ACHN (cell line): ENCODE measurements at regions not wholly inside any gene's neighbourhood (a gene's known extent, or its start where the extent isn't known, plus 50 kb on each side); places are given as distances from the start of the nearest gene placed in this dataset.
A peak's percentile ranks its signal among the peaks of the same experiment; 100 is the strongest.

Experiments used
- DNase-seq: peaks from one replicate; pipeline ENCODE4 v3.0.0-alpha.2; 2015
- in situ Hi-C: cut with HindIII; loops from 2 replicates; pipeline ENCODE4 v1.10.0; 2017; ENCODE audit warnings: low sequenced_read_pairs, low pct_ligation_motif_present, low pct_unique_long_range_greater_than_20kb

DNA sequence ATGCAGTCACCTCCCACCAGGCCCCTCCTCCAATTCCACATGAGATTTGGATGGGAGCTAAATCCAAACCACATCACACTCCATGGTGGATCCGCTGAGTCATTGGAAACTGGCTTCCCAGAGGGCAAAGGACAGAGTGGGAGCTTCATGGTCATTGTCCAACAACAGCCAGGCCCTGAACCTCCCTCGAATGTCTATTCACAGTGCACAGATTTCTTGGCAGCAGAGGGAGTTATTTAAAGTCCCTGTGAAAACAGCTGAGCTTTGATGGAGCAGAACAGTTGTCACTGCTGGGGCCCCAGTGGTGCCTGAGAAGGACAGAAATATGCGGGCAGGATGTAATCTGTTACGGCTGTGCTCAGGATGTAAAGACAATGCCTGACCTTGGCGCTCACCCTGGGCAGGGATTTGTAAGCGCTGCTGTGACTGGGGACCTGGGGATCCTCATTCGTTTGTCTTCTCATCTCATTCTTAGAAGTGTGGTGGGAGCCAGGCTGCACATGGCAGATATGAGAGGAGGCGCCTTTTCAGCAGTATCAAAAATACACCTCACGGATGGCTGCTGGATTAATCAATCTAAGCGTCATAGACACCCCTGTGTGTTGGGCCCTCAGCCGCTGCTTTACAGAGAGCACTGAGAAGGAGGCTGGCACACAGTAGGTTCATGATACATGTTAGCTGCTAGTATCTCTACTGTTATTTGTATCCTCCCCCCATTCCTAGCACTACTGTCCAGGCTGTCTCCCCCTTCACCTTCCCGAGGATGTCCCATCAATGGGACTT, 439.4 kb downstream of the PTPRU start:
- no peak for DNase-seq
- in situ Hi-C loops: no loop called here

DNA sequence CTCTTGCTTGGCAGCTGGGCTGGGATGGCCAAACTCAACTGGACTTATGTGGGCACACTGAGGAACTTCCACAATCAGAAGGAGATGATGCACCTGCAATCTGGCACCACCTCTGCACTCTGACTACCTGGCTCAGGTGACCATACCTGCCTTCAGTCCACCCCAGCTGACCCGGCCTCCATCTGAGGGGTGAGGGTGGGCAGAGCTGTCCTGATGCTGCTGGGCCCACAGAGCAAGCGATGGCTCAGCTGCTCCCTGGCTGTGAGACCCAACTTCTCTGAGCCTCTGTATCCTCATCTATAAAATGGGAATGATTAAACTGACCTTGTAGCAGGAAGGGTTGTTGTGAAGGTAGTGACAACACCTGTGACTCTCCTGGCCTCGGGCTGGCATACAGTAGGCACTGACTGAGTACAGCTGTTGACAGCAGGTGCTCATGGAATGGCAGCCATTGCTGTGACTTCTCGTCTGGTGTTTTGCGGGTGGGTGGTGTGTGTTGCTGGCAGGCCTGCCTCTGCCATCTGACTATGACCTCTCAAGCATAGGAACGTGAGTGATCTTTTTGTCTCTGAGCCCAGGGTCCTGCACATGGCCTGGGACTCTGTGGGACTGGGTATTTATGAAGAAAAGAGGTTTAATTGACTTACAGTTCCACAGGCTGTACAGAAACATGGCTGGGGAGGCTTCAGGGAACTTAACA, 438.5 kb downstream of the PTPRU start:
- in situ Hi-C loops: no loop called here
- no peak for DNase-seq

DNA sequence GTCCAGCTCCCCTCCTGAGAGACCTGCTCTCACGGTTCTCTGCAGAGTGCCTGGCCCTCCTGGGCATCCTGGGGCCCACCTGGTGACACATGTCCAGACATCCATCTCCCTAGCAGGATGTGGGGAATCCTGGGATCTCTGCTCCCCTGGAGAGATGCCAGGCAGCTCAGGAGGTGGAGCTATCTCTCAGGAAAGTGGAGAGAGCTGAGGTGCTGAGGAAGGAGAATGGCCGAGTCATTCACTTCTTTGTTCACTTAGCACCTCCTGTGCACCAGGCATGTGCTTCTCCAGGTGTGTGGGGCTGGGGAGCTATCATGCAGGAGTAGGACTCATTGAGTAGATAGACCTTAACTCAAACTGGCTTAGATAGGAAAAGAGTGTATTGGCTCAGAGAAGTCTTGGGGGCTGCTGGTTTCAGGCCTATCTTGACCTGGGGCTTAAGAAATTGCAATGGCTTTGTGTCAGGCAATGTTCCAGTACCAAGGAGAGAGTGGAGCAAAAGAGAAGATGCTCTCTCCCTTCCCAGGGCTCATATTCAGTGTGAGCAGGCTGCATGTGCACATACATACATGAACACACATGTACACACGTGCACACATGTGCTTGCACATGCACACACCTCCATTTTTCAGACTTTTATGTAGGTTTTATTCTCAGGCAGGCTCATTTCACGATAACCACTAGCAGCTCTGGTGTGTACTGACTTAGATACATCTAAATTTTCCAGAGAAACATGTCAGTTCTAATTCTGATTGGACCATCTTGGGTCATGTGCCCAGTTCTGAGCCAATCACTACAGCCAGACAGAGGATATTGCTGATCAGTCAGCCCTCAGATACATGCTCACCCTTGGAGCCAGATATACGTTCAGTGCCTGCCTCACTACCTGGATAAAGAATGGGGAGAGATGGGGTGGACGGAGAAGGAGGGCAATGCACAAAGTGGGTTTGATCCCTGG, 437.6 kb downstream of the PTPRU start:
- in situ Hi-C loops: no loop called here
- DNase-seq: no peak

GRCh38 chr1:29673228-29673500, 436.8 kb downstream of the PTPRU start:
- in situ Hi-C loops: no loop called here
- DNase-seq: no peak

DNA sequence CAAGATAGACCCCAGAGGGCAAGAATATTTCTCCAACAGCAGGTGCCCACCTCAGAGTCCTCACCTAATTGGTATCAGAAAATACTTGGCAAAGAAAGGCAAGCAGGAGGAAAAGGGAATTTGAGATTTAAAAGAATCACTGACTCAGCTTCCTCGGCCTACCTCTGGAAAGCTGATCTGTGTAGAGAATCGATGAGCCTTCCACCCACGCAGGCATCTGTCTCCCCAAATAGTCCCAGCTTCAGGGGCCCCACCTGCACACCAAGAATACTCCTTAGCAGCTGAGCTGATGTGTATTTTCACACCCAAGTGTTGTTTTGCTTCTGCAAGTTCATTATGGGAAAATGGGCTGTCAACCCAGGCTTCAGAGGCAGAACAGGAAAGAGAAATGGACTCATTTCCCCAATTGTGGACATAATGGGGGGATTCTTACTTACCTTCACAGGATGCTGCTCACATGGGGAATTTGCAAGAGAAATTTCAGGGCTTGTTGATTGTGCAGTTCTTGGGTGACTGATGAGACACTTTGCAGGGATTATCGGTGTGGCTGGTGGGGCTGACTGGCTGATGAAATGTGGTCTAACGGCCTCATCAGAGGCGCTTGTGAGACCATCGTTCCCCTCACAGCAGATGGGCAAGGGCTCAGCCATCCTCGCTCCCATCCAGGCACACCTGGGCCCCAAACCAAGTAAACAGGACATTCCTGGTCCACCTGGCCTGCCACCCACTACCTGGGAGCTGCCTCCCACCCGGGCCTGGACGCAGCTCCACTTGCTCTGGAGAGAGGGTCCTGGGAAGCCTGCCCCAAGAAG, 436.3 kb downstream of the PTPRU start:
- in situ Hi-C loops: no loop called here

DNA sequence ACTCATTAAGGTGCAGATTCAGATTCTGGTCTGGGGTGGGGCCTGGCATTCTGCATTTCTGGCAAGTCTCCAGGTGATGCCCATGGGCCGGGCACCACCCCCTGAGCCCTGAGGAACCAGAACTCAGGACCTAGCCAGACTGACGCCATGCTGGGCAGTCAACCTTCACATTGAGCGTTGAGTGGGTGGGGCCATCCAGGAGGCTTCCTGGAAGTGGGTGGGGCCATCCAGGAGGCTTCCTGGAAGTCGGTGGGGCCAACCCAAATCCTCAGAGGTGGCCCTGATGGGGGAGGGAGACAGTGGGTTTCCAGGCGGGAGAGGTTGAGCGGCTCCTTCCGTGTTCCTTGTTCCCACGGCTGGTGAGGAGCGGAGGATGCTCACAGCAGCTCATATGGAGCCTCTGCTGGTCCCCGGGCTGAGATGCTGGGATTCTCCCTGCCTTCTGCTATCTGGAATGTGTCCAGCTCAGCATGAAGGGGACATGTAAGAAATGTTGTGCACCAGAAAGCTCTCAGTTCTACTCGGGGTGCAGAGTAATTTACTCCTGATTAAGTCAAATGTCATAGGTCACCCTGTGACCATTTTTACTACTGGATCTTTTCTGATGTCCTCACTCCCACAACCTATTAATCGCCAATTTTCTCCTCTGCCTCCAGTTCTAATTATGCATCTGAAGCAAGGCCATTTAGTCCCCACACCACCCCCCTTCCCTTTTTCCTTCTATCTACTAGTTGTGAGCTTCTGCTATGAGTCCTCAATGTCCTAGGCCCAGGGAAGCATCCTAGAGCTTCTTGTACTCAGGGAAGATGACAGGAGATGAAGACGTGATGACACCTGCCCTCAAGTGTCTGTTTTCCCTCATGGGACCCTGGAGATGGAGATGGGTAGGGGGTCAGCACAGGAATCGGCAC, 435.4 kb downstream of the PTPRU start:
- in situ Hi-C loops: no loop called here
- no peak for DNase-seq

More for the DNA sequence above, 436.3 kb downstream of the PTPRU start:
- no peak for DNase-seq

DNA sequence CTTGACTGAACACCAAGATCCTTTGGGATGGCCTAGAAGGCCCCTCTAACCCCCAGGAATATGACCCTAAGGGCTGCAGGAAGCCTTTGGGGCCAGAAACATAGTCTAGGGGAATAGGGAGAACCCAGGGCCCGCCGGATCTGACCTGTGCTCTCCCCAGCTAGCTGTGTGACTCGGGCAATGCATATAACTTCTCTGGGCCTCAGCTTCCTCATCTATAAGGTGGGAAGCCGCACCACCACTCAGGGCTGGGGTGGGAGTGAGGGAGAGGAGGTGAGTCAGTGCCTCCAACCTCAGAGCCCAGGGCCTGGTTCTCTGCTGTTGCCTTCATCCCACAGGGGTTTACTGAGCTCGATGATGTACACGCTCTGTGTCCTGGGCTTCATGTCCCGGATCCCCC, 434.4 kb downstream of the PTPRU start:
- DNase-seq: no peak

GRCh38 chr1:29669912-29670311, 433.6 kb downstream of the PTPRU start:
- DNase-seq: no peak
- in situ Hi-C loops: no loop called here

More for the DNA sequence above, 434.4 kb downstream of the PTPRU start:
- in situ Hi-C loops: no loop called here

DNA sequence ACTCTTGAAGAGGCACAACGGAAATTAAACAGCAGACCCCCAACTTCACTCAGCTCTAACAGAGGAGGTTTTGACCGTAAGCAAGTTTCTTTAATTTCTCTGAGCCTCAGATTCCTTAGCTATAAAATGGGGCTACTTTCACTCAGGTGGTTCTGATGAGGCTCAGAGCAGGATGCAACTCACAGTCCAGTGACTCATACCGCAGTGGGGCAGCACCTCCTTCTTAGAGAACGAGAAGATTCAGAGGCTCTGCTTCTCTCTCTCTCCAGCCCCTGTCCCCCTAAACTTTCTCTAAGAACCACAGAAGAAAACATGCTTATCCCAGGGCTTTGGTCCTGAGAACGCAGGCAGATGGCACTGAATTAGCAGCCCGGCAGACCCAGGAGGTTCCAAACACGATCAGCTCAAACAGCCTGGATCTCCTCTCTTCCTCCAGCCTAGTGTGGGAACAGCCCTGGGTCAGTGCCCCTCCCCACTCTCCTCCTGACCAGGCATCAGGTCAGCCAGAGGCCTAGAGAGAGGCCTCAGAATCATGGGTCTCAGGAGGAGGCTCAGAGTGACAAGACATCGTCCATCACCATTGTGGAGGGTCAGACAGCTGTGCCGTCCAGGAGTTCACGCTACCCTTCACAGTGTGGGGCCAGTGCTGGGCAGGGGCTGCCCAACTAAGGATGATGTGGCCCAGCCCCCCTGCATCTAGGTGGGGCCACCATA, 433.0 kb downstream of the PTPRU start:
- in situ Hi-C loops: no loop called here
- DNase-seq: no peak

- in situ Hi-C loops: no loop called here
These were observed 432.3 kb downstream of the PTPRU start for GRCh38 chr1:29668551-29669157.

DNA sequence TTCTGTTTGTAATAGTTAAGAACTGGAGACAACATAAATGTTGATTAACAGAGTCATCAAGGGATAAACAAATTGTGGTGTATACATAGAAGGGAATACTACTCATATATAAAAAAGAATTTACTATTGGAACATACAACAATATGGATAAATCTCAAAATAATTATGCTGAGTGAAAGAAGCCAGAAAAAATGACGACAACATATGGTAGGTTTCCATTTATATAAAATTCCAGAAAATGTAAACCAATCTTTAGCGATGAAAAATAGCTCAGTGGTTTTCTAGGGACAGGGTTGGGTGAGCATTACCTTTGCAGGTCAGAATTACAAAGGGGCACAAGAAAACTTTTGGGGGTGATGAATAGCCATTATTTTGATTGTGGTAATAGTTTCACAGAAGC, 431.6 kb downstream of the PTPRU start:
- in situ Hi-C loops: no loop called here
- DNase-seq: no peak

More at GRCh38 chr1:29668551-29669157, 432.3 kb downstream of the PTPRU start:
- no peak for DNase-seq

GRCh38 chr1:29664711-29665110, 428.4 kb downstream of the PTPRU start:
- in situ Hi-C loops: no loop called here
- no peak for DNase-seq

- DNase-seq: no peak
- in situ Hi-C loops: no loop called here
These were observed 422.4 kb downstream of the PTPRU start for GRCh38 chr1:29658688-29659087.

- in situ Hi-C loops: no loop called here
- DNase-seq: no peak
These were observed 421.5 kb downstream of the PTPRU start for GRCh38 chr1:29657816-29658215.

GRCh38 chr1:29655945-29656850, 419.9 kb downstream of the PTPRU start:
- in situ Hi-C loops: no loop called here
- DNase-seq: peak; percentile 57

- in situ Hi-C loops: no loop called here
- DNase-seq: no peak
These were observed 418.8 kb downstream of the PTPRU start for GRCh38 chr1:29655145-29655544.
